NCI-H226 (cell line): ENCODE measurements at regions not wholly inside any gene's neighbourhood (a gene's known extent, or its start where the extent isn't known, plus 50 kb on each side); places are given as distances from the start of the nearest gene placed in this dataset.
A peak's percentile ranks its signal among the peaks of the same experiment; 100 is the strongest.

ENCODE experiments used
- DNase-seq: peaks from one replicate; pipeline ENCODE4 v3.0.0-alpha.2; 2015

DNA sequence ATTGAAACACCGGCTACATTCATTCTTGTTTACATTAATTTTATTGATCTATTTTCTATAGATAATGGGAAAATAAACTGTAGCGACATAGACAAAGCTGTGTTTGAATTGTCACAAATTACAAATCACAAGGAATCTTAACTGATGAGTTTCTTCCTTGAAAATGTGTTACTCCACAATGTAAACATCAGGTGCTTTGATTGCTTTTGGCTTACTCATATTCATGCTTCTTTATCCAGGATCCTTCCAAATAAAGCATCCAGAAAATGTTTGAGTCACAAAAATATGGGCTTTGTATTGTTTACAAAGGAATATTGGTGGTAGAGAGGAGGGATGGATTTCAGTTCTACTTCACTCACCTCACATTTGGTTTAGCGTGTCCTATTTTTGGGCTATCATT is 64.0 kb downstream of the BMP2 start:
- no peak for DNase-seq

DNA sequence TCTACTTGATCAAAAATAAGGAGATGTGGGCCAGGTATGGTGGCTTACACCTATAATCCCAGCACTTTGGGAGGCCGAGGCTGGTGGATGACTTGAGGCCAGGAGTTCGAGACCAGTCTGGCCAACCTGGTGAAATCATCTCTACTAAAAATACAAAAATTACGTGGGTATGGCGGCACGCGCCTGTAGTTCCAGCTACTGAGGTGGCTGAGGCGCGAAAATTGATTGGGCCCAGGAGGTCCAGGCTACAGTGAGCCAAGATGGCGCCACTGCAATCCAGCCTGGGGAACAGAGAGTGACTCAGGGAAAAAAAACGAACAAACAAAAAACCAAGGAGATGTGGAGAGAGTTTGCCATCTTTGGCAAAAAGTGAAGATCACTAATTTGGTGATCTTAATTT is 65.3 kb downstream of the BMP2 start:
- no peak for DNase-seq

DNA sequence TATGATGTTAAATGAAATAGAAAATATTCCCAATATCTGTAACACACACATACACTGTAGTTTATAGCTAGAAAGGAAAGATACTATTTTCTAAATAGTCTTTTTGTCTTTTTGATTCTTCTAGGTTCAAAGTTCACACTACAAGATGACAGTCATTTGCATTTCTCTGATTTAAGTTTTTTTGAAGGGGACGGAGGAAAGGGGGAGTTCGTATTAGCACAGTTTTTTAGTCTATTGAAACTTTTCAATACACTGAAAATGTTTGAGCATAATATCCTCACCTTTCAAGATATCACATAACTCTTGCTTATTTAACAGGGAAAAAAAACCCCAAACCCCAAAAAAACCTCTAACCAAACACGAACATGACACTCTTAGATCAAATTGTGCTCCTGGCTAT is 68.1 kb downstream of the BMP2 start:
- no peak for DNase-seq

DNA sequence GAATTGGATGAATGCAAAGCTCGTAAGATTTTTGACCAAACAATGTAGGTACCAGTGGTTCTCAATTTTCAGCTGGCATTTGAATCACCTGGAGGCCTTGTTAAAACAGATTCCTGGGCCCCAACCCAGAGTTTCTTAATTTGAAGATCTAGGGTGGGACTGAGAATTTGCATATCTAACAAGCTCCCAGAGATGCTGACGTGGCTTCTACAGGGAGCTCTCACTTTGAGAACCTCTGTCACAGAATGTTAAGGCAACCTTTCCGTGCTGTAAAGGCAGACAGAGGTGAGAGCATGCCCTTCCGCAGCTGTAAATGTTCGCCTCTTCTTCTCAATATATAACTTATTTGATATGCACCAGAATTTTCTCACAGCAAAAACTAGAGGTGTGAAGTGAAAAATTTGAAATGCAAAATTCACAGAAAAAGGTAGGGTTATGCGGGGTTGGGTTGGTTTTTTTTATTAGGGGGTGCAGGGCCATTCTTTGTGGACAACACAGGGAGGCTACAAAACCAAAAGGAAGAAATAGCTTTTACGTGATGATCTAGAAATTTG is 69.4 kb downstream of the BMP2 start:
- no peak for DNase-seq

- DNase-seq, result no peak
These were observed 70.2 kb downstream of the BMP2 start for GRCh38 chr20:6837730-6838129.

DNA sequence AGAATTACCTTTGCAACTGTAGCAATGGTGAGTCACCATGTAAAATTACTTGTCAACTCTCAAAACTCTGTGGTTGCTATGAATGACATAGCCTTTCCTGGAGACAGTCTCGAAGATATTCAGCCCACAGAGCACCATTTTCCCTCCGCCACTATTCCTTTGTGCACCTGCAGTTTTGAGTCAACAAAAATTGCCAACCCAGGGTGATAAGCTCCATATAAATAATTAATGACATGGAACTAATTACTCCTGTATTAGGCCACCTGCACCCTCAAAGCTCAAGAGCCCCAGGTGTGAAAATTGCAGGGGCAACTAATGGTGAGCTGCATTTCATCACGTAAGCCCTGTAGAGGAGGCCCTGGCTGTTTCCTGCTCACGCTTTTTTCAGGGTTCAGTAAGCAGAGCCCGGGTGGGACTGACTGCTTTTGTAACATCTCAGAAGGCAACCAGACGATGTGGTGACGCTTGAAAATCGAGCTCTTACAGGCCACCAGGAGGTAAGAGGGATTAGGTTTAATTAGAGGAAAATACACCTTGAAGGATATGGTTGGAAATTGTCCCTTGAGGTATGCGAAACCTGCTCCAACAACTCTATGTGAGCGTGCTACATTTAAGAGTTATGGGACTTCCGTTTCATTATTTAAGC is 70.8 kb downstream of the BMP2 start:
- peak; percentile 1 for DNase-seq

- no peak for DNase-seq
These were observed 73.6 kb downstream of the BMP2 start for GRCh38 chr20:6841128-6841527.

- DNase-seq, result no peak
These were observed 77.7 kb downstream of the BMP2 start for GRCh38 chr20:6845141-6845540.

- no peak for DNase-seq
These were observed 80.6 kb downstream of the BMP2 start for GRCh38 chr20:6848041-6848440.

GRCh38 chr20:6848992-6849391 is 81.5 kb downstream of the BMP2 start:
- no peak for DNase-seq

- no peak for DNase-seq
These were observed 83.7 kb downstream of the BMP2 start for GRCh38 chr20:6851136-6851535.

DNA sequence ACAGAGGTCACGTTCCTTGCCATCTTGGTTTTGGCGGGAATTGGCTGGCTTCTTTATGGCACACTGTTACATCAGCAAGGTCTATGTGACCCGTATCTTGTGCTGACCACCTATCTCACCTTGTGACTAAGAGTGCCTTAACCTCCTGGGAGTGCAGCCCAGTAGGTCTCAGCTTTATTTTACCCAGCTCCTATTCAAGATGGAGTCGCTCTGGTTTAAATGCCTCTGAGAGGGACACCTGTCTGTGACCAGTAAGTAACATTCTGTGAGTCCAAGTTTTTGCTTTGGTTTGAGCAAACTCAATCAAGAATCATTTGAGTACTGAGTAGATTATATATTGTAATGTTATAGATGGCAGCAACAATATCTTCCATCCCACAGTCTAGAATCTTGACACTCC is 85.0 kb downstream of the BMP2 start:
- DNase-seq, result no peak

DNA sequence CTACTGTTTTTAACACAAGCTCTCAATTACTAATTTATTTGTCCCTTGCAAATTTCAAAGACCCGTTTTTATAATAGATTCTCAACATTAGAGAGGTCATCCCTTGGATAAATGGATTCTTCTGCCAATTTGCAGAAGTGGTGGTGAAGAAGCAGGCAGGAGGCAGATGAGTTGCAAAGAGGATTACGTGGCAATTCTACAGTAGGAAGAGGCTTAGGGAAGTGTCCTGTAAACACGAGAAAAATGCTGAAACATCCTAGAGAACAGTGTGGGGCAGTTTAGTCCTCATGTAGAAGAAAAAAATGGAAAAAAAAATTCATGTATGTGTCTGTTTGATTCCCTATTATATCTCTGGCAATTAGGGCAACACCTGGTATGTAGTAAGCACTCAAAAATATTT is 87.6 kb downstream of the BMP2 start:
- DNase-seq, result no peak

GRCh38 chr20:6855796-6856195 is 88.3 kb downstream of the BMP2 start:
- no peak for DNase-seq

DNA sequence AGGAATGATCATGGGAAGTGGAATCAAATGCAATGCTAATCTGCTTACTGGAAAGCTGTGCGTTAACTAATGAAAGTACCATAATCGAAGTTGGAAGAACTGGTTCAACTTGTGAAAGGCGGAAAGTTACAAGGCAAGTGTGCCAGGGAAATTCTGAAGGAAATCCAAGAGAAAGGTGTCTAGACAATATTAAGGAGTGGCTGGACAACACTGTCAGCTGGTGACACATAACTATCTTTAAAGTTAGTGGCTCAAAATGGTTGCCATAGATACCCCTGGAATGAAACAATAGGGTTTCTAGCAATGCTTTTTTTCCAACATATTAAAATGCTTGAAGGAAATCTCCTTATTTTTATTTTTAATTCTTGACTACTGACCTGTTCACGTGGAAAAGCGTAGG is 90.4 kb downstream of the BMP2 start:
- no peak for DNase-seq

- no peak for DNase-seq
These were observed 95.9 kb downstream of the BMP2 start for GRCh38 chr20:6863355-6863754.

DNA sequence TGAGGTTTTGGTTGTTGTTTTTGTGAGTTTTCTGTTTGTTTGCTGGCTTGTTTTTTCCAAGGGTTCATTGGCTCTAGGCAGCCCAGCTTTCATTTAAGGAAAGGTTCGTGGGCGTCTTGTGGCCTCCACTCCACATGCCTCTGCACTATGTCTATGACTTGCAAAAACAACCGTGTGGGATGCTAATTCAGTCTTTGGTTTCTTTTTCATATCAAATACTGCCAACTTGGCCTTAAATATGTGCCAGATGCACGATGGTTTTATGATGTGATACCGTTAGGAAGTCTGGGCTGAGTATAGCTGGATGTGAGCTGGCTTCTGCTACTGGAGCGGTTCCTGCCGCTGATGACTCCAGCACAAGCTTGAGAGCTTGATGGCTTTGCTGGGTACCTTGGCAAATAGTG is 96.3 kb downstream of the BMP2 start:
- no peak for DNase-seq

DNA sequence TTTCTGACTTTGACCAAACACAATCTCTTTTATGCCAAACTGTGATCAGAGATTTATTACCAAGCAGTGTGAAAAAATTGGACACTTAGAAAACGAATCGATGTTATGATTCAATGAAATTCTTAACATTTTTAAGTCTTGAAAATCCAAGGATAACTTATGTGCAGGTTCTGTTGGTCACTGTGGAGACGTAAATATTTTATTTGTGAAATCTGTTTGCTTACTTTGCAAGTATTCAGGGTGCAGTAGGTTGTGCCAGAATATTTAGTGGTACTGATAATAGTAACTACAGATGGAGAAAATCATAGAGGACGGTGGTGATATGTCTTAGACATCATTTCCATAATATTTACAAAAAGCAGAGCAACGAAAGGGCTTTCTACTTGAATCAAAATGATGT is 97.3 kb downstream of the BMP2 start:
- no peak for DNase-seq

DNA sequence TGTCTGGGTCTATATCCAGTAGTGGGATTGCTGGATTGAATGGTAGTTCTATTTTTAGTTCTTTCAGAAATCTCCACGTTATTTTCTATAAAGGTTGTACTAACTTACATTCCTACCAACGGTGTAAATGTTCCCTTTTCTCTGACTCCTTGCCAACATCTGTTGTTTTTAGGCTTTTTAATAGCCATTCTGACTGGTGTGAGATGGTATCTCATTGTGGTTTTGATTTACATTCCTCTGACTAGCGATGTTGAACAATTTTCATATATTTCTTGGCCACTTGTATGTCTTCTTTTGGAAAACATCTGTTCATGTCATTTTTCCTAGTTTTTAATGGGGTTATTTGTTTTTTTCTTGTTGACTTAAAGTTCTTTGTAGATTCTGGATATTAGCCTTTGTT is 99.3 kb downstream of the BMP2 start:
- no peak for DNase-seq

GRCh38 chr20:6868861-6869260 is 101.4 kb downstream of the BMP2 start:
- no peak for DNase-seq

GRCh38 chr20:6870559-6870958 is 103.1 kb downstream of the BMP2 start:
- no peak for DNase-seq

GRCh38 chr20:6877633-6878032 is 110.1 kb downstream of the BMP2 start:
- DNase-seq, result no peak

DNA sequence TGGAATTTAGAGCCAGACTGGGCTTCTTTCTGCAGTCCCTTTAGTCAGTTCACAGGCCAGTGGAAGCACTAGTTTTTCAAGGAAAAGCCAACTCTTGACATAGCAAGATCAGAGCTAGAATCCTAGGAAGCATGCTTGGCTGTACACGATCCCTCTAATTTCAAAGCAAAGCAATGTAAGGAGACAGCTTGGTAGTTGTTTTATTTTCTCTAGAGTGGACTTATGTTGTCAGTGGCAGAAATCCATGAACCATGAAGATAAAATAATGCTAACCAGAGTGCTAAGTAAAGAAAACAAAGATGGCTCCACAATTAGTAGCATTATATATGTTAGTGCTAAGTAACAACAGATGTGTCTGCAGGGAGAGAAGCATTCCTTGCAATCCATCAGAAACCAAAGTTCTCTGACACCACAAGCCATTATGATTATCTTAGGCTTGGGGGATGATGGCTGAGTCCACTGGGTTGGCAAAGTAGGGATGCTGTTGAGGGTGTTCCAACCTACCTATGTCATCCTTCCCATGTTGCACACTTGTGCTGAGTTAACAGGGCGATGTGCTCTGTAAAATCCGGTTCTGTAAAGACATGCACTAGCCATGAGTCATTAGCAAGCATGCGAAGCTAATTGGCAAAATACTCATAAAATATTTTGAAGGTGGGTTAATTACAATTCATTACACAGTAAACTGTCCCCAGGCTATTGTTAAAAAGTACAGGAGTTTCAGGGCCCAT is 115.2 kb downstream of the BMP2 start:
- no peak for DNase-seq

DNA sequence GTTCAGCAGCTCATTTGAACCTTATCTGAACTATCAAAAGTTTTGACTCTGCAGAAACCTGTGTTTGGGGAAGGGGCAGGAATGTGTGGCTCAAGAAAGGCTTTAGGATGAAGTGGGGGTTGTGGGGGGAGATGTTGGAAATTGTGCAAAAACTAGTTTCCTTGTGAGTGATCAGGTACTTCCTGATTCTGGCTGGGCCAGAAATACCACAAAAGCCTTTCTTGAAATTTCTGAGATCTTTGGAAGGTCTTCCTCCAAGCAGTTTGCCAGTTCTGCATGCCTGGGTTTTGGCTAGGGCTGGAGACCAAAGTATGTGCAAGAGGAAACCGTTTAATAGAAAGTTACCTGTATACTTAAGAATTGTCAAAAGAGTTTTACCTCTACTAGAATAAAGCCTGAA is 116.6 kb downstream of the BMP2 start:
- DNase-seq, result no peak
